PC-9 (cell line): ENCODE measurements at regions not wholly inside any gene's neighbourhood (a gene's known extent, or its start where the extent isn't known, plus 50 kb on each side); places are given as distances from the start of the nearest gene placed in this dataset.

Source experiments
- CTCF ChIP-seq: fragments of 200-600 bp; sonication (generic); conservative IDR thresholded peaks from 2 replicates; pipeline ENCODE4 v1.6.1; 2017; ENCODE audit warnings: mixed run types, antibody characterized with exemption, mild to moderate bottlenecking, moderate library complexity
- EZH2 ChIP-seq: fragments of 200-600 bp; sonication (generic); IDR thresholded peaks from 2 replicates; pipeline ENCODE4 v1.8.0; 2017; ENCODE audit warnings: antibody characterized with exemption, low read depth

GRCh38 chr12:19794116-19794515 is 354.8 kb downstream of the AEBP2 start:
- no peak for TF ChIP-seq CTCF
- no peak for TF ChIP-seq EZH2
